Testis (tissue), 2 donors: ENCODE measurements at regions not wholly inside any gene's neighbourhood (a gene's known extent, or its start where the extent isn't known, plus 50 kb on each side); places are given as distances from the start of the nearest gene placed in this dataset.

Source experiments
- DNase-seq: peaks from one replicate; pipeline ENCODE4 v3.0.0-alpha.2; 2019
- H3K27ac ChIP-seq, 2 donors: fragments of 200-600 bp; sonication (generic); one replicate each; pipeline ENCODE4 v1.5.1; 2019
- H3K27me3 ChIP-seq: fragments of 200-600 bp; sonication (generic); one replicate; pipeline ENCODE4 v1.5.1; 2019
- H3K36me3 ChIP-seq: fragments of 200-600 bp; sonication (generic); one replicate; pipeline ENCODE4 v1.5.1; 2017; ENCODE audit warnings: low read depth; ENCODE audit errors: missing control alignments
- H3K4me1 ChIP-seq: fragments of 200-600 bp; sonication (generic); one replicate; pipeline ENCODE4 v1.5.1; 2019
- H3K4me3 ChIP-seq, 2 donors: fragments of 200-600 bp; sonication (generic); one replicate each; pipeline ENCODE4 v1.5.1; 2017 to 2019
- H3K9me3 ChIP-seq: fragments of 200-600 bp; sonication (generic); one replicate; pipeline ENCODE4 v1.5.1; 2017
- POLR2A ChIP-seq: fragments of 450-650 bp; IDR thresholded peaks from one replicate; pipeline ENCODE4 v1.6.1; 2017; ENCODE audit warnings: antibody characterized with exemption, mild to moderate bottlenecking, moderate library complexity
- WGBS, 2 donors: methylation state at CpG; one replicate each; pipeline ENCODE4 v1.1.5; 2018; 5-methylcytosine and 5-hydroxymethylcytosine counted together
- intact Hi-C: fragments of 100-400 bp; cut with DNase I; formaldehyde crosslinking; loops from one replicate; pipeline ENCODE4 v1.15.1; 2023; ENCODE audit warnings: low total_unique reads
- TF ChIP-seq, protein P1 (sequence below), 3 experiments: fragments of 450-650 bp in 2 of 3; fragments of 200-600 bp in 1 of 3; sonication (generic) in 1 of 3; IDR thresholded peaks; one replicate each; pipeline ENCODE4 v1.5.1; 2016 to 2019; ENCODE audit warnings: antibody characterized with exemption in 3 of 3, mild to moderate bottlenecking in 2 of 3, moderate library complexity in 1 of 3

DNA sequence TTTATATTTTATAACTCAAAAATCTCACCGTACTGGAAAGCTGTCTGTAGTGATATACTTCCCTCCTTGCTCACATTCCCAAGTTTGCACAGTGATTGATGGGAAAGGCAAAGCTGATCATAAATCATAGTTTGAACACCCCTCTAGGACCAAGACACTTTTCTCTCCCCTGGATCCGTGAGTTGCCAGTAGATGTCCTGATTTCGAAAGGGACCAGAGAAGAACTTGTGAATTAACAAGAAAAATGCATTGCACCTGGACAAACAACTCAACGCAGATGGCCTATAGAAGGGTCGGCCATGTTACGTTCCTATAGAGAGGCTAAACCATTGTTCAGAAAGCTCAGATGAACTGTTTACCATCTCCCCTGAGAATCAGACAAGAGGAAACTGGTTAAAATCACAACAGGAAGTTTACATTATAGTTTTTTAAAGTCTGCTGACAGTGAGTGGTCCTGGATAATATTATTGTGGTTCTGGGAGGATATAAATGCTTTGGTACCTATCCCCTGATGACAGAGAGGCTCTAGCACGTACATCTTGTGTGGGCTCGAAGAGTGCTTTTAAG lies 124.0 kb upstream of the SLC45A1 start:
- Histone ChIP-seq H3K36me3 (no peaks in the 10 kb centered on the region), H3K9me3 (no peaks in the 10 kb centered on the region), H3K4me3 (no peak overlapping the region), H3K27ac (no peak overlapping the region), H3K27me3 (no peaks in the 10 kb centered on the region), H3K4me1 (no peaks in the 10 kb centered on the region)
- DNase-seq = no peak
- intact Hi-C loops = no loop called here
- no peak for TF ChIP-seq POLR2A
- TF ChIP-seq, protein P1, sequence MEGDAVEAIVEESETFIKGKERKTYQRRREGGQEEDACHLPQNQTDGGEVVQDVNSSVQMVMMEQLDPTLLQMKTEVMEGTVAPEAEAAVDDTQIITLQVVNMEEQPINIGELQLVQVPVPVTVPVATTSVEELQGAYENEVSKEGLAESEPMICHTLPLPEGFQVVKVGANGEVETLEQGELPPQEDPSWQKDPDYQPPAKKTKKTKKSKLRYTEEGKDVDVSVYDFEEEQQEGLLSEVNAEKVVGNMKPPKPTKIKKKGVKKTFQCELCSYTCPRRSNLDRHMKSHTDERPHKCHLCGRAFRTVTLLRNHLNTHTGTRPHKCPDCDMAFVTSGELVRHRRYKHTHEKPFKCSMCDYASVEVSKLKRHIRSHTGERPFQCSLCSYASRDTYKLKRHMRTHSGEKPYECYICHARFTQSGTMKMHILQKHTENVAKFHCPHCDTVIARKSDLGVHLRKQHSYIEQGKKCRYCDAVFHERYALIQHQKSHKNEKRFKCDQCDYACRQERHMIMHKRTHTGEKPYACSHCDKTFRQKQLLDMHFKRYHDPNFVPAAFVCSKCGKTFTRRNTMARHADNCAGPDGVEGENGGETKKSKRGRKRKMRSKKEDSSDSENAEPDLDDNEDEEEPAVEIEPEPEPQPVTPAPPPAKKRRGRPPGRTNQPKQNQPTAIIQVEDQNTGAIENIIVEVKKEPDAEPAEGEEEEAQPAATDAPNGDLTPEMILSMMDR (IDR thresholded peaks at IDR 0.05) = no peak
- WGBS, 2 donors = 87 to 88% methylated on average over 8 of the region's 8 CpGs

DNA sequence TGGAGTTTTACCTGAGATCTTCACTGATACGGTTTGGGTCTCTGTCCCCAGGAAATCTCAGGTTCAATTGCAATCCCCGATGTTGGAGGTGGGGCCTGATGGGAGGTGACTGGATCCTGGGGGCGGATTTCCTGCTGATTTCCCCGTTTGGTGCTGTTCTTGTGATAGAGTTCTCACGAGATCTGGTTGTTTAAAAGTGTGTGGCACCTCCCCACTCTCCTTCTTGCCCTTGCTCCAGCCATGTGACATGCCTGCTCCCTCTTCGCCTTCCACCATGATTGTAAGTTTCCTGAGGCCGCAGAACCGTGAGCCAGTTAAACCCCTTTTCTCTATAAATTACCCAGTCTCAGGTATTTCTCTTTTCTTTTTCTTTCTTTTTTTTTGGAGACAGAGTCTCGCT lies 126.4 kb upstream of the SLC45A1 start:
- Histone ChIP-seq H3K27ac (no peak overlapping the region), H3K4me3 (no peak overlapping the region), H3K9me3 (no peaks in the 10 kb centered on the region), H3K4me1 (no peaks in the 10 kb centered on the region), H3K36me3 (no peaks in the 10 kb centered on the region), H3K27me3 (no peaks in the 10 kb centered on the region)
- TF ChIP-seq POLR2A = no peak
- TF ChIP-seq, protein P1 (IDR thresholded peaks at IDR 0.05) = no peak
- intact Hi-C loops = no loop called here
- WGBS, 2 donors = 60 to 69% methylated on average over 9 of the region's 9 CpGs
- no peak for DNase-seq

DNA sequence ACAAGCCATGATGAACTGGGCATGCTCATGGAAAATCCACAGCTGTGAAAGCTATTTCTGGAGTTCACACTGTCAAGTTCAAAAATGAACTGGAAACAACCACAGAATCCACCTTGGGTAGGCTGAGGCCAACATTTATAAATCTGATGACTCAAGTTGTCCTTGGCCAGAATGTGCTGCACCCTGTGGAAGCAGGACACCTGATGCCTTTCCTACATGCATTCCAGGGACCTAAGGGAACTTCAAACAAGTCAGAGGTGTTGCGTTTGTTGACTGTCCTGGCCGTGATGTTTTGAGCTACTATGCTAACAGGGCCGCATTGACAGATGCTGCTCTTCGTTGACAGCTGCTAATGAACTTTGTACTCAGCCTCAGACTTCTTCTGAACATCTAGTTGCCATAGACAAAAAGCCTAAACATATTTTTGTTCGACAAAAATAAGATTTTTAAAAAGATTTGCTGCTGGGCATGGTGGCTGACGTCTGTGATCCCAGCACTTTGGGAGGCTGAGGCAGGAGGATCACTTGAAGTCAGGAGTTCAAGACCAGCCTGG lies 127.9 kb upstream of the SLC45A1 start:
- WGBS, 2 donors = 86 to 87% methylated on average over 6 of the region's 6 CpGs

DNA sequence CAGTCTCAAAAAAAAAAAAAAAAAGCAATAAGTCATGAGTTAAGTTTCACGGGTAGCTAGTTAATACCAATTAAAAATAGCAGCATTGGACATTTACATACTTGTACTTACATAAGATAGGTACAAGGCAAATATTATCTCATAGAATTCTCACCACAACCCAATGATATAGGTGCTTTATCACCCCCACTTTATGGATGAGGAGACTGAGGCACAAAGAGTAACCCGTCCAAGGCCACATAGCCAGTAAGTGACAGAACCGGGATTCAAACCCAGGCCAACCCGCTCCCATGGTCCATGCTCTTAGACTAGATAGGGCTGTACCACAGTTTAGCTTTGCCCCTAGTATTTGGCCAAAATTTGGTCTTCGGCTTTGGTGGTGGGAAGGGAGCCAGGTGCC lies 132.5 kb upstream of the SLC45A1 start:
- DNase-seq = no peak
- WGBS, 2 donors = 85 to 93% methylated on average over 5 of the region's 5 CpGs
- TF ChIP-seq POLR2A = no peak
- TF ChIP-seq, protein P1 (IDR thresholded peaks at IDR 0.05) = no peak
- H3K4me3 ChIP-seq = no peak overlapping the region
- no peaks in the 10 kb centered on the region for H3K4me1 ChIP-seq
- intact Hi-C loops = no loop called here
- H3K36me3 ChIP-seq = no peaks in the 10 kb centered on the region
- no peak overlapping the region for H3K27ac ChIP-seq
- no peaks in the 10 kb centered on the region for H3K27me3 ChIP-seq
- no peaks in the 10 kb centered on the region for H3K9me3 ChIP-seq

More for the DNA sequence above, 127.9 kb upstream of the SLC45A1 start:
- no peak for DNase-seq
- no peaks in the 10 kb centered on the region for H3K36me3 ChIP-seq
- H3K4me1 ChIP-seq = no peaks in the 10 kb centered on the region
- H3K27me3 ChIP-seq = no peaks in the 10 kb centered on the region
- H3K27ac ChIP-seq = no peak overlapping the region
- intact Hi-C loops = no loop called here
- H3K9me3 ChIP-seq = no peaks in the 10 kb centered on the region
- TF ChIP-seq, protein P1 (IDR thresholded peaks at IDR 0.05) = no peak
- TF ChIP-seq POLR2A = no peak
- H3K4me3 ChIP-seq = no peak overlapping the region

DNA sequence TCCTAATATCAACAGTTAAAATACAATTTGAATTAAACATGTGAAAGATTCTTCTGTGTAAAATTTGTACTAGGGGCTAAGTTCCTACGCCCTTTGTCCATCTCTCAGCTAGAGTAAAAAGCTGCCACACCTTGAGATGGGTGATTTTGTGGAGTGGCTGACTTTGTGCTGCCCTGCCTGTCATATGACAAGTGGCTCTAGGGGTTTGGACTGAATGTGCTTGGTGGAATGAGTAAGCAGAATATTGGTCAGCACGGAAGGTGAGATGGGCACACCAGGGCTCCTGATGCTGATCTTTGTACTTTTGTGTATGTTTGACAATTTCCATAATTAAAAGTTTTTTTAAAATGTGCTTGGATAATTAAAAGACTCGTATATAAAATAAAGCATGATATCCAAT lies 133.6 kb upstream of the SLC45A1 start:
- no peaks in the 10 kb centered on the region for H3K9me3 ChIP-seq
- H3K4me3 ChIP-seq = no peak overlapping the region
- 93 to 97% methylated on average over 3 of the region's 3 CpGs for WGBS, 2 donors
- intact Hi-C loops = no loop called here
- H3K36me3 ChIP-seq = no peaks in the 10 kb centered on the region
- no peaks in the 10 kb centered on the region for H3K27me3 ChIP-seq
- no peak for TF ChIP-seq POLR2A
- TF ChIP-seq, protein P1 (IDR thresholded peaks at IDR 0.05) = no peak
- no peak overlapping the region for H3K27ac ChIP-seq
- no peaks in the 10 kb centered on the region for H3K4me1 ChIP-seq
- DNase-seq = no peak
